Subcutaneous abdominal adipose tissue (tissue), 5 donors: ENCODE measurements at regions not wholly inside any gene's neighbourhood (a gene's known extent, or its start where the extent isn't known, plus 50 kb on each side); places are given as distances from the start of the nearest gene placed in this dataset.

ENCODE experiments used
- H3K27ac ChIP-seq: one replicate; pipeline ENCODE4 v1.7.0; 2013; ENCODE audit warnings: low read depth, mild to moderate bottlenecking, inconsistent platforms, low read length, moderate library complexity
- H3K27me3 ChIP-seq, 5 donors: one replicate each; pipeline ENCODE4 v1.7.0; 2013; ENCODE audit warnings: low read length in 5 of 5, inconsistent platforms in 1 of 5; ENCODE audit not compliant: control insufficient read depth in 5 of 5, insufficient read depth in 4 of 5
- H3K36me3 ChIP-seq, 5 donors: one replicate each; pipeline ENCODE4 v1.7.0; 2013; ENCODE audit warnings: low read length in 5 of 5; ENCODE audit not compliant: control insufficient read depth in 5 of 5, insufficient read depth in 5 of 5
- H3K4me1 ChIP-seq, 5 donors: one replicate each; pipeline ENCODE4 v1.7.0; 2013; ENCODE audit warnings: low read length in 5 of 5, mild to moderate bottlenecking in 3 of 5, moderate library complexity in 1 of 5; ENCODE audit not compliant: control insufficient read depth in 5 of 5, insufficient read depth in 5 of 5
- H3K4me3 ChIP-seq, 5 donors: one replicate each; pipeline ENCODE4 v1.7.0; 2013; ENCODE audit warnings: low read length in 5 of 5, low read depth in 1 of 5
- H3K9ac ChIP-seq, 5 donors: one replicate each; pipeline ENCODE4 v1.7.0; 2013; ENCODE audit warnings: low read length in 5 of 5, mild to moderate bottlenecking in 4 of 5, moderate library complexity in 3 of 5
- H3K9me3 ChIP-seq, 5 donors: one replicate each; pipeline ENCODE4 v1.7.0; 2013; ENCODE audit warnings: low read length in 5 of 5; ENCODE audit not compliant: control insufficient read depth in 5 of 5
- donor health status: healthy.
- donor health status: healthy.
- donor health status: healthy.
- donor health status: healthy.
- donor health status: healthy.

DNA sequence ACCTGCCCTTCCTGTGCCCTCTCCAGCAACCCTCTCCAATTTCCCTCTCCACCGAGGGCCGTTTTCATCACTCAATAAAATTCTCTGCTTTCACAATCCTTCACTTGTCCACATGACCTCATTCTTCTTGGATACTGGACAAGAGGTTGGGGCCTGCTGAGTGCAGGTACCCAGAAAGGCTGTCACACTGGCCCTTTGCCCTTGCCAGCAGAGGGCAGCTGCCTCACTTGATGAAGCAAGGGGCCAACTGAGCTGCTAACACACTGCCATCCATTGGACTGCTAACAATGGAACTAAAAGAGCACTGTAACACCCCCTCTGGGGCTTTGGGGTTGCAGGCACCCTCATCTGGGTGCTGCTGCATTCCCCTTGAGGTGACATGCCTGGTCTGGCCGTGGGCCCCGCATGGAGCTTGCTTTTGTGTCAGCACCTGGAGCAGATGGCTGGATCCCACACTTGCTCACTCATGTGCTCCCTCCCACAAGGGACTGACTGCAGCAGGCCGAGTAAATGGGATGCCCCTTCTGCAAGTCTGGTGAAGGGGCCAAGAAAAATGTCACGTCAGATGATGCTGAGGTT is 308.1 kb upstream of the ADCY2 start:
- Histone ChIP-seq H3K27ac (no peak overlapping the region), H3K4me1 (no peaks in the 10 kb centered on the region)

GRCh38 chr5:7088849-7089248 is 307.1 kb upstream of the ADCY2 start:
- Histone ChIP-seq H3K36me3 (no peaks in the 10 kb centered on the region), H3K4me1 (no peaks in the 10 kb centered on the region), H3K27ac (no peak overlapping the region), H3K27me3 (no peaks in the 10 kb centered on the region), H3K4me3 (no peak overlapping the region), H3K9me3 (peaks cover 0 to 5% (median 0%) of the 10 kb centered on the region in 5 donors), H3K9ac (no peak overlapping the region)

More for the DNA sequence above, 308.1 kb upstream of the ADCY2 start:
- Histone ChIP-seq H3K9me3 (peaks cover 0 to 5% (median 0%) of the 10 kb centered on the region in 5 donors), H3K36me3 (no peaks in the 10 kb centered on the region), H3K4me3 (no peak overlapping the region), H3K9ac (no peak overlapping the region), H3K27me3 (no peaks in the 10 kb centered on the region)

DNA sequence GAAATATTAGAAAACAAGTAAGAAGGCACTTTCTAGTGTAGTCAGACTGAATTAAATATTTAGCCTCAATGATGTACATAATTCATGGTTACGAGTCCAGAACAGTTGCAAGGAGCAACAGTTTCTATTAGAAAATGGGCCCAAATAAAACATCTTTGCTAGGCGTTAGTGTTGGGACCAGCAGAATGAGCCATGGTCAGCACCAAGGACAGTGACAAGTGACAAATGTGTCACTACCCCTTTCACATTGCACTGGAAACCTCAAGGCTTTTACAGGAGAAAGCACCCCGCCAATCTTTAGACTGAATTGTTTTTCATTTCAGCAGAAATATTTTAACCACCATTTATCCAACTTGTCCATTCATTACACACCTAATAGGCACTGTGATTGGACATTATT is 301.3 kb upstream of the ADCY2 start:
- Histone ChIP-seq H3K36me3 (no peaks in the 10 kb centered on the region), H3K4me3 (no peak overlapping the region), H3K27me3 (no peaks in the 10 kb centered on the region), H3K4me1 (no peaks in the 10 kb centered on the region), H3K27ac (no peak overlapping the region), H3K9me3 (peaks cover 0 to 2% (median 0%) of the 10 kb centered on the region in 5 donors), H3K9ac (no peak overlapping the region)

DNA sequence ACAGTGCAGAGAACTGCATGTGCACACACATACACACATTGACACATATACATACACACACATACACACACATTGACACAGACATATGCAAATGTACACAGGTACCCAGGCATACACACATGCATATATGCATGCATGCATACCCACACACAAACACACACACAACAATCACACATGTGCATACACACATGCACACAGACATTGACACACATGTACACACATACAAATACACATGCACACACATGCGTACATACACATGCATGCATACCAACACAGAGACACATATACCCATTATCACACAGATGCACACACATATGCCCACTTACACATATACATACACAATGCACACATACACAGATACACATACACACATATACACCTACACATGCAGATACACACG is 299.6 kb upstream of the ADCY2 start:
- no peak overlapping the region for H3K27ac ChIP-seq
- H3K4me3 ChIP-seq = no peak overlapping the region
- H3K27me3 ChIP-seq = no peaks in the 10 kb centered on the region
- H3K9me3 ChIP-seq = peaks cover 0 to 2% (median 0%) of the 10 kb centered on the region in 5 donors
- H3K9ac ChIP-seq = no peak overlapping the region
- no peaks in the 10 kb centered on the region for H3K4me1 ChIP-seq
- H3K36me3 ChIP-seq = no peaks in the 10 kb centered on the region

GRCh38 chr5:7105358-7105757 is 290.6 kb upstream of the ADCY2 start:
- H3K4me1 ChIP-seq = no peaks in the 10 kb centered on the region
- H3K27me3 ChIP-seq = no peaks in the 10 kb centered on the region
- no peaks in the 10 kb centered on the region for H3K9me3 ChIP-seq
- no peaks in the 10 kb centered on the region for H3K36me3 ChIP-seq
- H3K27ac ChIP-seq = no peak overlapping the region
- H3K9ac ChIP-seq = no peak overlapping the region
- no peak overlapping the region for H3K4me3 ChIP-seq

- H3K36me3 ChIP-seq = no peaks in the 10 kb centered on the region
- peaks cover 0 to 20% (median 8%) of the 10 kb centered on the region in 5 donors for H3K9me3 ChIP-seq
- H3K9ac ChIP-seq = no peak overlapping the region
- H3K27me3 ChIP-seq = no peaks in the 10 kb centered on the region
- H3K4me1 ChIP-seq = no peaks in the 10 kb centered on the region
- H3K4me3 ChIP-seq = no peak overlapping the region
- no peak overlapping the region for H3K27ac ChIP-seq
These were observed 278.0 kb upstream of the ADCY2 start for GRCh38 chr5:7117961-7118360.

- H3K4me3 ChIP-seq = no peak overlapping the region
- H3K4me1 ChIP-seq = peaks cover 0 to 5% (median 0%) of the 10 kb centered on the region in 5 donors
- H3K9ac ChIP-seq = no peak overlapping the region
- H3K27me3 ChIP-seq = no peaks in the 10 kb centered on the region
- H3K27ac ChIP-seq = no peak overlapping the region
- peaks cover 0 to 7% (median 4%) of the 10 kb centered on the region in 5 donors for H3K9me3 ChIP-seq
- H3K36me3 ChIP-seq = no peaks in the 10 kb centered on the region
These were observed 264.3 kb upstream of the ADCY2 start for GRCh38 chr5:7131680-7132079.

DNA sequence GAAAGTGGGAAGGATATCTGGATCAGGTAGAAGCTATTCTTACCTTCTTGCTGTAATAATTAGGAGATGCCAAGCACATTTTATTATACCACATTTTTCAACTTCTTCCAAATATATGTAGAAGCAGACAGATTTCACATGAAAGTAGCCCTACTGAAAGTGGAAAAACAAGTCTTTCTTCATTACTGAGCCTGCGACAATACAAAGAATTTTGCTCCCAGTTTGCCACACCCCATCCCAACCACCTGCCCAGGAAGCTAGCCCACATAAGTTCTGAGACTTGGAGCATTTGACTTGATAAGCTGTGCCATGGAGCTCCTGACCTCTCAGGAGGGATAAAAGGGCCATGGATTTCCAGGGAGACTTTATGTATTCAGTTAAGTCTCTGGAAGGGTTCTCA is 249.1 kb upstream of the ADCY2 start:
- H3K9me3 ChIP-seq = peaks cover 0 to 7% (median 4%) of the 10 kb centered on the region in 5 donors
- no peak overlapping the region for H3K4me3 ChIP-seq
- H3K9ac ChIP-seq = no peak overlapping the region
- no peak overlapping the region for H3K27ac ChIP-seq
- H3K4me1 ChIP-seq = no peaks in the 10 kb centered on the region
- no peaks in the 10 kb centered on the region for H3K27me3 ChIP-seq
- no peaks in the 10 kb centered on the region for H3K36me3 ChIP-seq

DNA sequence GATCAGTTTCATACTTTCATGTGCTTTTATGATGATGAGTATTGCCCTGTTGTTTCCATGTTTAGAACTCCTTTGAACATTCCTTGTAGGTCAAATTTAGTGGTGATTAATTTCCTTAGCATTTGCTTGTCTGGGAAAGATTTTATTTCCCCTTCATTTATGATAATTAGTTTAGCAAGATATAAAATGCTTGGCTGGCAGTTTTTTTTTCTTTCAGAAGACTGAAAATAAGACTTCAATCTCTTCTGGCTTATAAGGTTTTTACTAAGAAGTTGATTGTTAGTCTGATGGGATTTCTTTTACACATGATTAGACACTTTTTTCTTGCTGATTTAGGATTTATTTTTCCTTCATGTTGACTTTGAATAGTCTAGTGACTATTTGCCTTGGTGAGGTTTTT is 238.9 kb upstream of the ADCY2 start:
- Histone ChIP-seq H3K36me3 (no peaks in the 10 kb centered on the region), H3K9ac (no peak overlapping the region), H3K27ac (no peak overlapping the region), H3K27me3 (no peaks in the 10 kb centered on the region), H3K4me1 (no peaks in the 10 kb centered on the region), H3K4me3 (no peak overlapping the region), H3K9me3 (peaks cover 8 to 23% (median 12%) of the 10 kb centered on the region in 5 donors)

DNA sequence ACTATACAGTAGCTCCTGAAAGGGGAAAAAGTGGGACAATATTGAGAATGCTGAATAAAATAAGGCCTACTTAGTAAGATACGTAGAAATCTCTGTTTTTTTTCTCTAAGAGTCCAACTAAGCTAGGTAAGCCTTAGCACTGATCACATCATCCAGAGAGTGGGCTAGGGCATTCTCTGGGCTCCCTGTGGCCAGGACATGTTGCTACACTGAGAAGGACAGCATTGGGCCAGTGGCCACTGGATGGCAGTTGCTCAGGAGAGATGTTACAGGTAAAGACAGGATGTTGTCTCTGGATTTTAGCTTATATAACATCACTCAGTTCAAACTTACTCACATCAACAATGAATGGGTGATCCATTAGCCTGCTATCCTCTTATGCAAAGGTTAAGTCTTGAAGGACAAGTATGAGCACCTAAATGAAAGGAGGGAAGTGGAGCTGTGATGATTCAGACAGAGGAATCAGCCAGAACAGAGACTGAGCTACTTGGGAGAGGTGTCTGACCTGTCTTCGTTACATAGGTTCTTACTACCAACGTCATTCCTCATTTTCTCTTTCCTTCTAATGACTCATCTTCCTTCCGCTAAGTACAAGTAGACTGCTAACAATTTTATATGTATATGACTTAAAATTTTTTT is 226.6 kb upstream of the ADCY2 start:
- no peak overlapping the region for H3K4me3 ChIP-seq
- no peaks in the 10 kb centered on the region for H3K9me3 ChIP-seq
- no peaks in the 10 kb centered on the region for H3K36me3 ChIP-seq
- no peaks in the 10 kb centered on the region for H3K4me1 ChIP-seq
- H3K9ac ChIP-seq = no peak overlapping the region
- no peaks in the 10 kb centered on the region for H3K27me3 ChIP-seq
- H3K27ac ChIP-seq = no peak overlapping the region
